HEK293 (cell line): ENCODE measurements at regions not wholly inside any gene's neighbourhood (a gene's known extent, or its start where the extent isn't known, plus 50 kb on each side); places are given as distances from the start of the nearest gene placed in this dataset.

ENCODE experiments used
- TCF7L2 ChIP-seq: IDR thresholded peaks from 2 replicates; pipeline ENCODE4 v1.6.1; 2011; ENCODE audit warnings: low read depth, mild to moderate bottlenecking, inconsistent platforms, low read length, moderate library complexity, borderline replicate concordance
- YY1 ChIP-seq: fragments of 450-650 bp; formaldehyde crosslinking; IDR thresholded peaks from 2 replicates; pipeline ENCODE4 v1.5.1; 2018; ENCODE audit warnings: missing biosample characterization, missing genetic modification characterization
- ZNF239 ChIP-seq: fragments of 450-650 bp; formaldehyde crosslinking; IDR thresholded peaks from 2 replicates; pipeline ENCODE4 v1.5.1; 2016; ENCODE audit warnings: missing biosample characterization, missing genetic modification characterization
- ZNF792 ChIP-seq: fragments of 450-650 bp; formaldehyde crosslinking; IDR thresholded peaks from 2 replicates; pipeline ENCODE4 v1.5.1; 2016; ENCODE audit warnings: missing biosample characterization, missing genetic modification characterization
- TF ChIP-seq, protein P1 (sequence below): fragments of 450-650 bp; formaldehyde crosslinking; IDR thresholded peaks from 2 replicates; pipeline ENCODE4 v1.5.1; 2016; ENCODE audit warnings: missing biosample characterization, missing genetic modification characterization
- TF ChIP-seq, protein P2 (sequence below): fragments of 450-650 bp; formaldehyde crosslinking; IDR thresholded peaks from 2 replicates; pipeline ENCODE4 v1.5.1; 2016; ENCODE audit warnings: missing biosample characterization, missing genetic modification characterization

DNA sequence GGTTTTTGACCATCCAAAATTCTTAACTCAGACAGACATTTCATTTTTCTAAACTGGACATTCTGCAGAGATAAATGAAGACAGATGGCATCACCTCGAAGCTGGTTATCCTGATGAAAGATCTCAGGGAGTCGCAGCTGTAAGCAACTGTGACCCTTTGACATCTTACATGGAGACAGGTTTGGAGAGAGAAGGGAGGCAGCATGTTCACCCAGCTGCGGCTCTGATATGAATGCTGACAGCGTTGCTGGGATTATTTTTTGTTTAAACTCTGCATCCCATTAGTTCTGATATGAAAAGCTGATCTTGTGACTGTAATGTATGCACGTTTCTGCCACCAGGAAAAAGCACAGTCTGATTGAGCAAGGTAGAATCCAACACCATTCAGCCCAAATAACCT, 89.4 kb downstream of the C6orf118 start:
- TF ChIP-seq, protein P1, sequence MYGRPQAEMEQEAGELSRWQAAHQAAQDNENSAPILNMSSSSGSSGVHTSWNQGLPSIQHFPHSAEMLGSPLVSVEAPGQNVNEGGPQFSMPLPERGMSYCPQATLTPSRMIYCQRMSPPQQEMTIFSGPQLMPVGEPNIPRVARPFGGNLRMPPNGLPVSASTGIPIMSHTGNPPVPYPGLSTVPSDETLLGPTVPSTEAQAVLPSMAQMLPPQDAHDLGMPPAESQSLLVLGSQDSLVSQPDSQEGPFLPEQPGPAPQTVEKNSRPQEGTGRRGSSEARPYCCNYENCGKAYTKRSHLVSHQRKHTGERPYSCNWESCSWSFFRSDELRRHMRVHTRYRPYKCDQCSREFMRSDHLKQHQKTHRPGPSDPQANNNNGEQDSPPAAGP (tag by site-specific recombination), result no peak
- TF ChIP-seq ZNF792 (tag by site-specific recombination) (no peak), ZNF239 (no peak), TCF7L2 (no peak), YY1 (tag by site-specific recombination) (no peak)
- TF ChIP-seq, protein P2, sequence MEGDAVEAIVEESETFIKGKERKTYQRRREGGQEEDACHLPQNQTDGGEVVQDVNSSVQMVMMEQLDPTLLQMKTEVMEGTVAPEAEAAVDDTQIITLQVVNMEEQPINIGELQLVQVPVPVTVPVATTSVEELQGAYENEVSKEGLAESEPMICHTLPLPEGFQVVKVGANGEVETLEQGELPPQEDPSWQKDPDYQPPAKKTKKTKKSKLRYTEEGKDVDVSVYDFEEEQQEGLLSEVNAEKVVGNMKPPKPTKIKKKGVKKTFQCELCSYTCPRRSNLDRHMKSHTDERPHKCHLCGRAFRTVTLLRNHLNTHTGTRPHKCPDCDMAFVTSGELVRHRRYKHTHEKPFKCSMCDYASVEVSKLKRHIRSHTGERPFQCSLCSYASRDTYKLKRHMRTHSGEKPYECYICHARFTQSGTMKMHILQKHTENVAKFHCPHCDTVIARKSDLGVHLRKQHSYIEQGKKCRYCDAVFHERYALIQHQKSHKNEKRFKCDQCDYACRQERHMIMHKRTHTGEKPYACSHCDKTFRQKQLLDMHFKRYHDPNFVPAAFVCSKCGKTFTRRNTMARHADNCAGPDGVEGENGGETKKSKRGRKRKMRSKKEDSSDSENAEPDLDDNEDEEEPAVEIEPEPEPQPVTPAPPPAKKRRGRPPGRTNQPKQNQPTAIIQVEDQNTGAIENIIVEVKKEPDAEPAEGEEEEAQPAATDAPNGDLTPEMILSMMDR (tag by site-specific recombination), result no peak
